ENCODE measurements at regions not wholly inside any gene's neighbourhood (a gene's known extent, or its start where the extent isn't known, plus 50 kb on each side); places are given as distances from the start of the nearest gene placed in this dataset.

DNA sequence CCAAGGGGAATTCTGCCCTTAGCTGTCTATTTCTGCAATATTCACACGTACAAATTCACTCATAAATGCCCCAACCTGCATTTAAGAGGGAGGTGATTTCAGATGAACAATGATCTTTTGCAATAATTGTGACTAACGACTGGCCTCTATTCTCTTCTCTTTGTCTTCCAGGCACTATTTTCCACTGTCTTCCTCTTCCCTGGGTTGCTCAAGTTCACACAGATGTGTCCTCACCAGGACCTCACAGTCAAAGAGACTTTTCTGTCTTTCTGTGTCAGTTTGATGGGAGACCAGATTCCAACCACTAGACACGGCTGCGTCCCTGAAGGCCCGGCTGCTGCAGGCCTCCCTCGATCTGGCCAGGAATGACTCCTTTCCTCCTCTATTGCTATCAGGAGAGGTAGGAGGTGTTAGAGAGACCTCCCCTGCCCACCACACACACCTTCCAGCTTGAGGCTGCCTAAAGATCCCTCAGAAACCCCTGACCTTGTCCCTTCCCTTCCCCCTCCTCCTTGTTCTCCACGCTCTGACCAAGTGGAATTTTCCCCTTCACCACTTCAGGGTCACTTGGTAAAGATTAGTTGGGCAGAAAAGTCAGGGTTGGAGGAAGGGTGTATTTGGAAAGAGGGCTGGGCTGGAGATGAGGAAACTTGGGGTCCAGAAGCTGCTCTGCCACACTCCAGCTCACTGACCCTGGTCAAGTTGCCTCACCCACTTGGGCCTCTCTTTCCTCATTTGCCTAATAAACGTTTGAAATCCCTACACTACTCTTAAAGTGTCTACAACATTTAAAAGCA is 109.2 kb upstream of the COPS8 start:
- Mint-ChIP-seq H3K27me3 (ENCODE audit: insufficient read depth, unreplicated experiment) (no peaks in the 10 kb centered on the region), H3K27ac (ENCODE audit: low read depth, unreplicated experiment) (no peak overlapping the region), H3K9me3 (ENCODE audit: unreplicated experiment) (no peaks in the 10 kb centered on the region), H3K36me3 (ENCODE audit: insufficient read depth, unreplicated experiment) (no peaks in the 10 kb centered on the region), H3K4me3 (ENCODE audit: unreplicated experiment) (no peak overlapping the region), H3K4me1 (ENCODE audit: insufficient read depth, unreplicated experiment) (peaks cover 9% of the 10 kb centered on the region)
- POLR2A ChIA-PET = interaction anchor here (0.6 kb wide), 1 partner anchor 329 kb away, joined by 4 read pairs; no protein-coding TSS in a partner anchor
- TF ChIP-seq, protein P1, sequence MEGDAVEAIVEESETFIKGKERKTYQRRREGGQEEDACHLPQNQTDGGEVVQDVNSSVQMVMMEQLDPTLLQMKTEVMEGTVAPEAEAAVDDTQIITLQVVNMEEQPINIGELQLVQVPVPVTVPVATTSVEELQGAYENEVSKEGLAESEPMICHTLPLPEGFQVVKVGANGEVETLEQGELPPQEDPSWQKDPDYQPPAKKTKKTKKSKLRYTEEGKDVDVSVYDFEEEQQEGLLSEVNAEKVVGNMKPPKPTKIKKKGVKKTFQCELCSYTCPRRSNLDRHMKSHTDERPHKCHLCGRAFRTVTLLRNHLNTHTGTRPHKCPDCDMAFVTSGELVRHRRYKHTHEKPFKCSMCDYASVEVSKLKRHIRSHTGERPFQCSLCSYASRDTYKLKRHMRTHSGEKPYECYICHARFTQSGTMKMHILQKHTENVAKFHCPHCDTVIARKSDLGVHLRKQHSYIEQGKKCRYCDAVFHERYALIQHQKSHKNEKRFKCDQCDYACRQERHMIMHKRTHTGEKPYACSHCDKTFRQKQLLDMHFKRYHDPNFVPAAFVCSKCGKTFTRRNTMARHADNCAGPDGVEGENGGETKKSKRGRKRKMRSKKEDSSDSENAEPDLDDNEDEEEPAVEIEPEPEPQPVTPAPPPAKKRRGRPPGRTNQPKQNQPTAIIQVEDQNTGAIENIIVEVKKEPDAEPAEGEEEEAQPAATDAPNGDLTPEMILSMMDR (IDR thresholded peaks at IDR 0.05; ENCODE audit: unreplicated experiment) = no peak
- intact Hi-C loops (cut with micrococcal nuclease) = loop anchor here (10.0 kb wide), 1 partner anchor 102 kb away; no protein-coding TSS in a partner anchor
- CTCF ChIA-PET = interaction anchor here (0.9 kb wide), 1 partner anchor 48 kb away, joined by 3 read pairs; no protein-coding TSS in a partner anchor
- DNase-seq (ENCODE audit: unreplicated experiment) = no peak
- no TSS peak for BruUV-seq (replicated peaks)

DNA sequence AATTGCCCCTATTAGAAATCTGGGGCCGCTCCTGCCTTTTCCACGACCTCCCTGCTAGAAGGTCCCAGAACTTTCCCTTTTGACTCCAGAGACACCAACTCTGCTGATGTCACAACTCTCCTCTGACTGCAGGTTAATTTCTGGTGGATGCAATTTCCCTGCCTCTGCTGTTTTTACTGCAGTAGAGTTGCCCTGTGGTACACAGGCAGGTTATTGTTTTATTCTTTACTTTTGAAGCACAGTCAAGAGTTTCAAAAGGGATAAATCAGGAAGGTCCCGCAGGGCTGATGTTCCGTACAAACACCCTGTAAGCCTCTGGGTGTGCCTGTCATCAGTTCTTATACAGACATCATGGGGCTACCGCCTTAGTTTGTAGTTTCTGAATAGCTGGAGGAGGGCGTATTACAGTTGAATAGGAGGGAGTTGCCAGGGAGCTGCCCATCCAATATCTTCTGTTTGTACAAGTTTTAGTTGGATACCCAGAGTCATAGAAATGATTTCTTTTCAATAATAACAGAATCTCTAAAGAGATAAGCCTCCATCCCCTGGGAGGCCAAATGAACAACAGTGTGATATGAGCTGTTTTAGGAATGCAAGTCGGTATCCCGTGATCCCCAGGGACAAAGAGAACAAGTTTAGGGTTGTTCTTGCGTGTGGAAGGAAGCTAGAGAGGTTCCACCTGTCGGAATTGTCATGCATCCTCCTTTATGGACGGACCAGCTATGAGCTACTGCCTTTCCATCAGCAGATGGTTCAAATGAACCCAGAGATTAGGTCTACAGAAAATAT is 108.4 kb upstream of the COPS8 start:
- intact Hi-C loops (cut with micrococcal nuclease) = loop anchor here (10.0 kb wide), 1 partner anchor 102 kb away; no protein-coding TSS in a partner anchor
- H3K4me1 Mint-ChIP-seq (ENCODE audit: insufficient read depth, unreplicated experiment) = peaks cover 9% of the 10 kb centered on the region
- H3K27ac Mint-ChIP-seq (ENCODE audit: low read depth, unreplicated experiment) = no peak overlapping the region
- DNase-seq (ENCODE audit: unreplicated experiment) = no peak
- no peaks in the 10 kb centered on the region for H3K27me3 Mint-ChIP-seq (ENCODE audit: insufficient read depth, unreplicated experiment)
- CTCF ChIA-PET = interaction anchor here (0.8 to 0.9 kb wide), 2 partner anchors 21 to 47 kb away, joined by 3 read pairs; no protein-coding TSS in a partner anchor
- TF ChIP-seq, protein P1 (IDR thresholded peaks at IDR 0.05; ENCODE audit: unreplicated experiment) = no peak
- H3K36me3 Mint-ChIP-seq (ENCODE audit: insufficient read depth, unreplicated experiment) = no peaks in the 10 kb centered on the region
- H3K4me3 Mint-ChIP-seq (ENCODE audit: unreplicated experiment) = no peak overlapping the region
- BruUV-seq (replicated peaks) = no TSS peak
- H3K9me3 Mint-ChIP-seq (ENCODE audit: unreplicated experiment) = no peaks in the 10 kb centered on the region
- POLR2A ChIA-PET = interaction anchor here (0.6 kb wide), 1 partner anchor 330 kb away, joined by 4 read pairs; no protein-coding TSS in a partner anchor

DNA sequence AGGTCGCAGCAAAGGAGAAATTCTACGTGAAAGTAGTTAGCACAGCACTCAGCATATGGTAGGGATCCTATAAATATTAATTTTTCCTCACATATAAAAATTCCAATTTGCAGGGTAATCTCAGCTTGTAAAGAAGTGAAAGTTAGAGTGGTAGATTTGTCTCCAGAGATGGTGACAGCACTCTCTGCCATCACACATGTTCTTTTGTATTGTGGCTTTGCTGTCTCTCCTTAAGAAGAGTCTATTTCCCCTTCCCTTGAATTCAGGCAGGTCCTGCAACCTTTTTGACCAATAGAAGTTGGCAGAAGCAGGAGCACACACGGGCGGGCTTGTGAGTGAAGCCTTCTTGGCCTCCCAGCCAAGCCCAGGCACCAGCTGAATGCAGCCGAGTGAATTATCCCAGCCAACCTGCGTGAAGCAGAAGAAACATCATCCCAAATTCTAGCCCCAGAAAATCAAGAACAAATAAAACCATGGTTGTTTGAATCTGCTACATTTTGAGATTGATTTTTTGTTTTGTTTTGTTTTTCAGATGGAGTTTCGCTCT is 107.8 kb upstream of the COPS8 start:
- DNase-seq (ENCODE audit: unreplicated experiment) = no peak
- TF ChIP-seq, protein P1 (IDR thresholded peaks at IDR 0.05; ENCODE audit: unreplicated experiment) = no peak
- Mint-ChIP-seq H3K27ac (ENCODE audit: low read depth, unreplicated experiment) (no peak overlapping the region), H3K4me1 (ENCODE audit: insufficient read depth, unreplicated experiment) (peaks cover 2% of the 10 kb centered on the region), H3K9me3 (ENCODE audit: unreplicated experiment) (no peaks in the 10 kb centered on the region), H3K36me3 (ENCODE audit: insufficient read depth, unreplicated experiment) (no peaks in the 10 kb centered on the region), H3K4me3 (ENCODE audit: unreplicated experiment) (no peak overlapping the region), H3K27me3 (ENCODE audit: insufficient read depth, unreplicated experiment) (no peaks in the 10 kb centered on the region)
- ChIA-PET CTCF (interaction anchor here (0.8 to 0.9 kb wide), 2 partner anchors 21 to 46 kb away, joined by 3 read pairs; no protein-coding TSS in a partner anchor), POLR2A (interaction anchor here (0.8 kb wide), 1 partner anchor 15 kb away, joined by 3 read pairs; no protein-coding TSS in a partner anchor)
- intact Hi-C loops (cut with micrococcal nuclease) = loop anchor here (10.0 kb wide), 1 partner anchor 103 kb away; no protein-coding TSS in a partner anchor
- no TSS peak for BruUV-seq (replicated peaks)

All from MCF 10A (cell line).